ENCODE measurements at regions not wholly inside any gene's neighbourhood (a gene's known extent, or its start where the extent isn't known, plus 50 kb on each side); places are given as distances from the start of the nearest gene placed in this dataset.
"Not testable (repeated sequence)": the region's sequence is repeated elsewhere in the genome, so short reads cannot be mapped to it uniquely, and the experiment has no call there.

GRCh38 chr13:19345158-19345557 lies 163.5 kb upstream of the TUBA3C start:
- DNase-seq (ENCODE audit: low spot score): no peak
- peaks cover 0 to 2% (median 0%) of the 10 kb centered on the region in 4 donors for H3K4me1 ChIP-seq (ENCODE audit: control insufficient read depth in 4 of 4, insufficient read depth in 4 of 4, low read length in 3 of 4)
- peak overlapping the region in 1 of 3 donors; percentile 41 for H3K4me3 ChIP-seq (ENCODE audit: low read depth in 1 of 3, low read length in 3 of 3)
- no peaks in the 10 kb centered on the region for H3K9me3 ChIP-seq (ENCODE audit: control insufficient read depth in 4 of 4, low read length in 3 of 4)
- H3K36me3 ChIP-seq (ENCODE audit: control insufficient read depth in 4 of 4, insufficient read depth in 3 of 4, low read depth in 1 of 4, low read length in 3 of 4): no peaks in the 10 kb centered on the region
- WGBS: 43% methylated on average over 10 of the region's 10 CpGs
- H3K27ac ChIP-seq (ENCODE audit: low read depth in 1 of 2, low read length in 2 of 2): no peak overlapping the region
- H3K27me3 ChIP-seq (ENCODE audit: control insufficient read depth in 4 of 4, insufficient read depth in 4 of 4, low read length in 3 of 4): no peaks in the 10 kb centered on the region
- no peak overlapping the region for H3K9ac ChIP-seq (ENCODE audit: low read depth in 1 of 2, low read length in 2 of 2)
- no peak for TF ChIP-seq SP1 (IDR thresholded peaks at IDR 0.05)
- no peak for TF ChIP-seq RAD21 (IDR thresholded peaks at IDR 0.05)
- TF ChIP-seq REST (IDR thresholded peaks at IDR 0.05): no peak
- no peak for TF ChIP-seq MAX (IDR thresholded peaks at IDR 0.05)
- no peak for TF ChIP-seq YY1 (IDR thresholded peaks at IDR 0.05)

GRCh38 chr13:19344585-19345120 lies 163.0 kb upstream of the TUBA3C start:
- not testable (repeated sequence) for H3K36me3 ChIP-seq (ENCODE audit: control insufficient read depth in 4 of 4, insufficient read depth in 3 of 4, low read depth in 1 of 4, low read length in 3 of 4); H3K9ac ChIP-seq (ENCODE audit: low read depth in 1 of 2, low read length in 2 of 2); H3K27me3 ChIP-seq (ENCODE audit: control insufficient read depth in 4 of 4, insufficient read depth in 4 of 4, low read length in 3 of 4); H3K9me3 ChIP-seq (ENCODE audit: control insufficient read depth in 4 of 4, low read length in 3 of 4); H3K27ac ChIP-seq (ENCODE audit: low read depth in 1 of 2, low read length in 2 of 2); H3K4me1 ChIP-seq (ENCODE audit: control insufficient read depth in 4 of 4, insufficient read depth in 4 of 4, low read length in 3 of 4); DNase-seq (ENCODE audit: low spot score)
- peak overlapping the region in 1 of 3 donors; percentile 41 for H3K4me3 ChIP-seq (ENCODE audit: low read depth in 1 of 3, low read length in 3 of 3)
- 7% methylated on average over 44 of the region's 50 CpGs for WGBS

- TF ChIP-seq SP1 (IDR thresholded peaks at IDR 0.05) (no peak), YY1 (IDR thresholded peaks at IDR 0.05) (no peak), REST (IDR thresholded peaks at IDR 0.05) (no peak), MAX (IDR thresholded peaks at IDR 0.05) (no peak), ATF3 (IDR thresholded peaks at IDR 0.05) (no peak), TAF1 (conservative IDR thresholded peaks at IDR 0.05) (no peak), JUND (IDR thresholded peaks at IDR 0.05) (no peak), RAD21 (IDR thresholded peaks at IDR 0.05) (no peak)
- Histone ChIP-seq H3K36me3 (ENCODE audit: control insufficient read depth in 4 of 4, insufficient read depth in 3 of 4, low read depth in 1 of 4, low read length in 3 of 4) (no peaks in the 10 kb centered on the region), H3K9ac (ENCODE audit: low read depth in 1 of 2, low read length in 2 of 2) (no peak overlapping the region), H3K27ac (ENCODE audit: low read depth in 1 of 2, low read length in 2 of 2) (no peak overlapping the region), H3K27me3 (ENCODE audit: control insufficient read depth in 4 of 4, insufficient read depth in 4 of 4, low read length in 3 of 4) (peaks cover 0 to 5% (median 0%) of the 10 kb centered on the region in 4 donors), H3K4me3 (ENCODE audit: low read depth in 1 of 3, low read length in 3 of 3) (no peak overlapping the region), H3K9me3 (ENCODE audit: control insufficient read depth in 4 of 4, low read length in 3 of 4) (no peaks in the 10 kb centered on the region), H3K4me1 (ENCODE audit: control insufficient read depth in 4 of 4, insufficient read depth in 4 of 4, low read length in 3 of 4) (no peaks in the 10 kb centered on the region)
- WGBS: 40% methylated on average over 3 of the region's 3 CpGs
- DNase-seq (ENCODE audit: low spot score): no peak
Observed at GRCh38 chr13:19332378-19332777, 150.8 kb upstream of the TUBA3C start.

Measured in liver (tissue), 7 donors.